ENCODE measurements at regions not wholly inside any gene's neighbourhood (a gene's known extent, or its start where the extent isn't known, plus 50 kb on each side); places are given as distances from the start of the nearest gene placed in this dataset.

DNA sequence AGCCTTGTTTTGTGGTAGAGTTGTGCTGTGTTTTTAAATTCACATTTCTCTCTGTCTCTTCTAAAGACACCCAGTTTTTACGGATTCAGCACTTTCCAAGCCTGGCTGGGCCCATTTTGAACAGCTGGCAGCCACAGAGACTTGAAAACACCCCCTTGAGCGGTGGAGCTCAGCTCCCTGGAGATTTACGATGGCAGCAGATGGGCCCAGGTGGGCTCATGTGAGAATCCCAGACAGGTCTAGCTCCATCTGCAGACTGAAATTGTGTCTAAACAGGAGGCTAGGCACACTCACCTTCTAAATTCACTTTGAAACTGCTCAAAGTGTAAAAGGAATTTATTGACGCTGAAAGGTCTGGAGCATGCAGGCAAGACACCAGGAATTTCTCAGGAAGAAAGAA is 232.0 kb upstream of the HES1 start (continued):
- TF ChIP-seq, protein P1, sequence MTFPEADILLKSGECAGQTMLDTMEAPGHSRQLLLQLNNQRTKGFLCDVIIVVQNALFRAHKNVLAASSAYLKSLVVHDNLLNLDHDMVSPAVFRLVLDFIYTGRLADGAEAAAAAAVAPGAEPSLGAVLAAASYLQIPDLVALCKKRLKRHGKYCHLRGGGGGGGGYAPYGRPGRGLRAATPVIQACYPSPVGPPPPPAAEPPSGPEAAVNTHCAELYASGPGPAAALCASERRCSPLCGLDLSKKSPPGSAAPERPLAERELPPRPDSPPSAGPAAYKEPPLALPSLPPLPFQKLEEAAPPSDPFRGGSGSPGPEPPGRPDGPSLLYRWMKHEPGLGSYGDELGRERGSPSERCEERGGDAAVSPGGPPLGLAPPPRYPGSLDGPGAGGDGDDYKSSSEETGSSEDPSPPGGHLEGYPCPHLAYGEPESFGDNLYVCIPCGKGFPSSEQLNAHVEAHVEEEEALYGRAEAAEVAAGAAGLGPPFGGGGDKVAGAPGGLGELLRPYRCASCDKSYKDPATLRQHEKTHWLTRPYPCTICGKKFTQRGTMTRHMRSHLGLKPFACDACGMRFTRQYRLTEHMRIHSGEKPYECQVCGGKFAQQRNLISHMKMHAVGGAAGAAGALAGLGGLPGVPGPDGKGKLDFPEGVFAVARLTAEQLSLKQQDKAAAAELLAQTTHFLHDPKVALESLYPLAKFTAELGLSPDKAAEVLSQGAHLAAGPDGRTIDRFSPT (tag by site-specific recombination; IDR thresholded peaks at IDR 0.05): no peak
- TF ChIP-seq ZBTB20 (tag by site-specific recombination; IDR thresholded peaks at IDR 0.05): no peak
- no peak for TF ChIP-seq ZNF423 (tag by site-specific recombination; IDR thresholded peaks at IDR 0.05)
- TF ChIP-seq ZNF791 (tag by site-specific recombination; IDR thresholded peaks at IDR 0.05): no peak
- no peak for TF ChIP-seq ZNF23 (tag by site-specific recombination; IDR thresholded peaks at IDR 0.05; ENCODE audit: borderline replicate concordance)
- TF ChIP-seq, protein P2, sequence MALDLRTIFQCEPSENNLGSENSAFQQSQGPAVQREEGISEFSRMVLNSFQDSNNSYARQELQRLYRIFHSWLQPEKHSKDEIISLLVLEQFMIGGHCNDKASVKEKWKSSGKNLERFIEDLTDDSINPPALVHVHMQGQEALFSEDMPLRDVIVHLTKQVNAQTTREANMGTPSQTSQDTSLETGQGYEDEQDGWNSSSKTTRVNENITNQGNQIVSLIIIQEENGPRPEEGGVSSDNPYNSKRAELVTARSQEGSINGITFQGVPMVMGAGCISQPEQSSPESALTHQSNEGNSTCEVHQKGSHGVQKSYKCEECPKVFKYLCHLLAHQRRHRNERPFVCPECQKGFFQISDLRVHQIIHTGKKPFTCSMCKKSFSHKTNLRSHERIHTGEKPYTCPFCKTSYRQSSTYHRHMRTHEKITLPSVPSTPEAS (tag by site-specific recombination; IDR thresholded peaks at IDR 0.05): no peak
- no peak for TF ChIP-seq KLF7 (tag by site-specific recombination; IDR thresholded peaks at IDR 0.05; ENCODE audit: borderline replicate concordance)

DNA sequence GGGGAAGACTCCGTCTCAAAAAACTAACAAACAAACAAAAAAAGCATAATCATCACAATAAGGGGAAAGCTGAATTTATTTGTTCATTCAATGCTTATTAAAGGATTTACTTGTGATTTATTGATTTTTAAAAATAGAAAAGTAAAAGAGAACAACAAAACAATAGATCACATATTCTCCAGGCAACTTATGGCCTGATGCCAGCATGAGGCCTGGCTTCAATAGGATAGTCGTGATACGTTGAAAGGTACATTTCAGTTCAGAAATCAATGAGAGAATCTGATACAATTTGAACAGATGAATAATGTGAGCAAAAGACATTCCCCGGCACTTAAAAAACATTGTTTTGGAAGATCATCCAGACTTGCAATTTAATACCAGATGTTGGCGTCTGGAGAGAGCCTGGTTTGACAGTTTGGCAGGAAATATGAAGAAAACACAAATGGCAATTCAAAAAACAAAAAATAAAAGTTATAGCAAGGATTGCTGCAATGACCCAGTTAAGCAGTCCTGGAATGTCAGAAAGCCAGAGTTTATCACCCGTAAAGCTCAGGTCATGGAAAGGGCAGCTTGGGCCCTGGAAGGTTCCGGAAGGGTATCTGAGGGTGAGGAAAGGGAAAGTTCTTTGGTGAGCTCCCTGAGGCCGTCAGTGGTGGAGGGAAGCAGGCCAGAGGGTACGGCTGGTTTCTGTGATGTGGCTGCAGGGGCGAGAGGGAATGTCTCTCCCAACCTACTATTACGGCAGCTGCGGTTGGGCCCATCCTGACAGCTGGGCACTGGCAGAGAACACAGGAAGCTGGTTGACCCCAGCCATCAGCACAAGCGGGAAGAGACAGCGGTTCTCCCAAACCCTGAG is 230.2 kb upstream of the HES1 start:
- no peak overlapping the region for H3K4me3 ChIP-seq (ENCODE audit: low read depth, low read length)
- ChIA-PET POLR2A (no interaction called here), CTCF (no interaction called here)
- TF ChIP-seq ZNF626 (tag by site-specific recombination; IDR thresholded peaks at IDR 0.05) (no peak), ZNF514 (tag by site-specific recombination; IDR thresholded peaks at IDR 0.05) (no peak), ZSCAN23 (tag by site-specific recombination; IDR thresholded peaks at IDR 0.05) (no peak), REPIN1 (tag by site-specific recombination; IDR thresholded peaks at IDR 0.05; ENCODE audit: low read depth) (no peak)
- TF ChIP-seq, protein P3, sequence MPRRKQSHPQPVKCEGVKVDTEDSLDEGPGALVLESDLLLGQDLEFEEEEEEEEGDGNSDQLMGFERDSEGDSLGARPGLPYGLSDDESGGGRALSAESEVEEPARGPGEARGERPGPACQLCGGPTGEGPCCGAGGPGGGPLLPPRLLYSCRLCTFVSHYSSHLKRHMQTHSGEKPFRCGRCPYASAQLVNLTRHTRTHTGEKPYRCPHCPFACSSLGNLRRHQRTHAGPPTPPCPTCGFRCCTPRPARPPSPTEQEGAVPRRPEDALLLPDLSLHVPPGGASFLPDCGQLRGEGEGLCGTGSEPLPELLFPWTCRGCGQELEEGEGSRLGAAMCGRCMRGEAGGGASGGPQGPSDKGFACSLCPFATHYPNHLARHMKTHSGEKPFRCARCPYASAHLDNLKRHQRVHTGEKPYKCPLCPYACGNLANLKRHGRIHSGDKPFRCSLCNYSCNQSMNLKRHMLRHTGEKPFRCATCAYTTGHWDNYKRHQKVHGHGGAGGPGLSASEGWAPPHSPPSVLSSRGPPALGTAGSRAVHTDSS (tag by site-specific recombination; IDR thresholded peaks at IDR 0.05): no peak
- no peaks in the 10 kb centered on the region for H3K4me1 ChIP-seq (ENCODE audit: control insufficient read depth, insufficient read depth, low read length)
- no peak overlapping the region for H3K27ac ChIP-seq (ENCODE audit: extremely low read depth, low read depth, low read length)
- H3K36me3 ChIP-seq (ENCODE audit: control insufficient read depth in 2 of 2, insufficient read depth in 1 of 2, low read length in 2 of 2): no peaks in the 10 kb centered on the region
- no peaks in the 10 kb centered on the region for H3K9me3 ChIP-seq (ENCODE audit: control insufficient read depth, insufficient read depth, low read depth, low read length)

DNA sequence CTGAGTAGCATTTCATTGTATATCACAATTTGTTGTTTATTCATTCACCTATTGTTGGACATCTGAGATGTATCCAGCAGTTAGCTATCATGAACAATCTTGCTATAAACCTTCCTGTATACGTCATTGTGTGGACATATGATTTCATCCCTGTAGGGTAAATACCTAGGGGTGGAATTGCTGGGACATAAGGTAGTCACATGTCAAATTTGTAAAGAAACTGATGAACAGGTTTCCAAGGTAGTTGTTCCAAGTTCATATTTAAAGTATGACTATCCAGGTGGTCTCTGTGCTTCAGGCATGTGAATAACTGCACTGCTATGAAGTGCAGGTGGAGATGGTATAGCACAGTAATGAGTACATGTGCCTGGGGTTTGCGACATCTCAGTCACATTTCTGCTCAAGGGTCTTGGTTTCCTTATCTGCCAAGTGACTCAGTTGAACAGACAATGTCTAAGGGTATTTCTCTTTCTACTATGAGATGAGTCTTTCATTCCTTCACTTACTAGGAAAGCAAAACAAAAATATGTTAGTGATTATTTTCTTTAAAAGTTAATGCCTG is 229.0 kb upstream of the HES1 start:
- ChIA-PET CTCF (interaction anchor here (0.5 kb wide), 1 partner anchor 126 kb away, joined by 3 read pairs; no protein-coding TSS in a partner anchor), POLR2A (no interaction called here)
- TF ChIP-seq ZNF140 (tag by site-specific recombination; IDR thresholded peaks at IDR 0.05) (peak; percentile 24; the same call in 1 of the 2 replicates), ZNF138 (tag by site-specific recombination; IDR thresholded peaks at IDR 0.05; ENCODE audit: borderline replicate concordance) (no peak)
- Histone ChIP-seq H3K36me3 (ENCODE audit: control insufficient read depth in 2 of 2, insufficient read depth in 1 of 2, low read length in 2 of 2) (no peaks in the 10 kb centered on the region), H3K4me1 (ENCODE audit: control insufficient read depth, insufficient read depth, low read length) (no peaks in the 10 kb centered on the region), H3K9me3 (ENCODE audit: control insufficient read depth, insufficient read depth, low read depth, low read length) (no peaks in the 10 kb centered on the region), H3K27ac (ENCODE audit: extremely low read depth, low read depth, low read length) (no peak overlapping the region), H3K4me3 (ENCODE audit: low read depth, low read length) (no peak overlapping the region)

All from HEK293 (cell line).